ENCODE measurements at regions not wholly inside any gene's neighbourhood (a gene's known extent, or its start where the extent isn't known, plus 50 kb on each side); places are given as distances from the start of the nearest gene placed in this dataset.

GRCh38 chr16:80077696-80078095 is 463.1 kb upstream of the DYNLRB2 start:
- CTCF ChIA-PET: no interaction called here
- POLR2A ChIA-PET: no interaction called here
- TF ChIP-seq HDGF (IDR thresholded peaks at IDR 0.05; ENCODE audit: borderline replicate concordance) (no peak), L3MBTL2 (conservative IDR thresholded peaks at IDR 0.05) (no peak), NFRKB (IDR thresholded peaks at IDR 0.05) (no peak), LEF1 (IDR thresholded peaks at IDR 0.05; ENCODE audit: borderline replicate concordance) (no peak), FOXM1 (IDR thresholded peaks at IDR 0.05; ENCODE audit: borderline replicate concordance) (no peak), FOXK2 (IDR thresholded peaks at IDR 0.05) (no peak), FOXA1 (IDR thresholded peaks at IDR 0.05) (no peak)
- no peak for DNase-seq (ENCODE audit: extremely low spot score)

GRCh38 chr16:80074329-80074728 is 466.5 kb upstream of the DYNLRB2 start:
- ChIA-PET POLR2A (no interaction called here), CTCF (no interaction called here)
- TF ChIP-seq HDGF (IDR thresholded peaks at IDR 0.05; ENCODE audit: borderline replicate concordance): no peak
- TF ChIP-seq SP1 (IDR thresholded peaks at IDR 0.05): no peak
- no peak for TF ChIP-seq FOXA1 (IDR thresholded peaks at IDR 0.05)
- TF ChIP-seq ELF4 (IDR thresholded peaks at IDR 0.05): no peak
- TF ChIP-seq FOXM1 (IDR thresholded peaks at IDR 0.05; ENCODE audit: borderline replicate concordance): no peak
- TF ChIP-seq BHLHE40 (IDR thresholded peaks at IDR 0.05; ENCODE audit: borderline replicate concordance): no peak
- TF ChIP-seq ARNT (IDR thresholded peaks at IDR 0.05): no peak
- no peak for TF ChIP-seq FOXK2 (IDR thresholded peaks at IDR 0.05)
- no peak for DNase-seq (ENCODE audit: extremely low spot score)

- TF ChIP-seq LEF1 (IDR thresholded peaks at IDR 0.05; ENCODE audit: borderline replicate concordance): no peak
- TF ChIP-seq HDGF (IDR thresholded peaks at IDR 0.05; ENCODE audit: borderline replicate concordance): no peak
- TF ChIP-seq FOXK2 (IDR thresholded peaks at IDR 0.05): no peak
- DNase-seq (ENCODE audit: extremely low spot score): no peak
- ChIA-PET CTCF (no interaction called here), POLR2A (no interaction called here)
Measured at GRCh38 chr16:80071964-80072456, 468.8 kb upstream of the DYNLRB2 start.

GRCh38 chr16:80066805-80067580 is 466.5 kb upstream of the MAF start:
- CTCF ChIA-PET: interaction anchor here (0.7 kb wide), 1 partner anchor 16 kb away, joined by 3 read pairs; no protein-coding TSS in a partner anchor
- POLR2A ChIA-PET: no interaction called here

GRCh38 chr16:80065541-80065940 is 465.0 kb upstream of the MAF start:
- CTCF ChIA-PET: no interaction called here
- TF ChIP-seq TARDBP (IDR thresholded peaks at IDR 0.05) (no peak), ARNT (IDR thresholded peaks at IDR 0.05) (no peak)
- POLR2A ChIA-PET: no interaction called here
- DNase-seq (ENCODE audit: extremely low spot score): no peak

More at GRCh38 chr16:80066805-80067580, 466.5 kb upstream of the MAF start:
- no peak for DNase-seq (ENCODE audit: extremely low spot score)
- no peak for TF ChIP-seq TARDBP (IDR thresholded peaks at IDR 0.05)
- no peak for TF ChIP-seq LEF1 (IDR thresholded peaks at IDR 0.05; ENCODE audit: borderline replicate concordance)
- TF ChIP-seq ELF4 (IDR thresholded peaks at IDR 0.05): no peak
- no peak for TF ChIP-seq NFRKB (IDR thresholded peaks at IDR 0.05)
- TF ChIP-seq ZNF384 (IDR thresholded peaks at IDR 0.05): no peak
- no peak for TF ChIP-seq ARNT (IDR thresholded peaks at IDR 0.05)
- no peak for TF ChIP-seq CTBP1 (IDR thresholded peaks at IDR 0.05; ENCODE audit: borderline replicate concordance)
- no peak for TF ChIP-seq HDGF (IDR thresholded peaks at IDR 0.05; ENCODE audit: borderline replicate concordance)
- TF ChIP-seq FOXM1 (IDR thresholded peaks at IDR 0.05; ENCODE audit: borderline replicate concordance): no peak
- TF ChIP-seq PKNOX1 (IDR thresholded peaks at IDR 0.05): no peak
- TF ChIP-seq BHLHE40 (IDR thresholded peaks at IDR 0.05; ENCODE audit: borderline replicate concordance): no peak
- TF ChIP-seq FOXA1 (IDR thresholded peaks at IDR 0.05): no peak
- no peak for TF ChIP-seq L3MBTL2 (conservative IDR thresholded peaks at IDR 0.05)
- no peak for TF ChIP-seq SP1 (IDR thresholded peaks at IDR 0.05)
- TF ChIP-seq SUZ12 (IDR thresholded peaks at IDR 0.05): no peak

- no peak for TF ChIP-seq ARNT (IDR thresholded peaks at IDR 0.05)
- no peak for TF ChIP-seq ELF4 (IDR thresholded peaks at IDR 0.05)
- no peak for TF ChIP-seq CTBP1 (IDR thresholded peaks at IDR 0.05; ENCODE audit: borderline replicate concordance)
- TF ChIP-seq NFRKB (IDR thresholded peaks at IDR 0.05): no peak
- no peak for TF ChIP-seq ZNF384 (IDR thresholded peaks at IDR 0.05)
- TF ChIP-seq BHLHE40 (IDR thresholded peaks at IDR 0.05; ENCODE audit: borderline replicate concordance): no peak
- no peak for TF ChIP-seq PKNOX1 (IDR thresholded peaks at IDR 0.05)
- TF ChIP-seq FOXA1 (IDR thresholded peaks at IDR 0.05): no peak
- no peak for TF ChIP-seq L3MBTL2 (conservative IDR thresholded peaks at IDR 0.05)
- TF ChIP-seq FOXK2 (IDR thresholded peaks at IDR 0.05): no peak
- no peak for TF ChIP-seq SP1 (IDR thresholded peaks at IDR 0.05)
- no peak for TF ChIP-seq FOXM1 (IDR thresholded peaks at IDR 0.05; ENCODE audit: borderline replicate concordance)
- TF ChIP-seq HDGF (IDR thresholded peaks at IDR 0.05; ENCODE audit: borderline replicate concordance): no peak
- no peak for TF ChIP-seq SUZ12 (IDR thresholded peaks at IDR 0.05)
- no peak for TF ChIP-seq LEF1 (IDR thresholded peaks at IDR 0.05; ENCODE audit: borderline replicate concordance)
- TF ChIP-seq TARDBP (IDR thresholded peaks at IDR 0.05): no peak
- no peak for DNase-seq (ENCODE audit: extremely low spot score)
- CTCF ChIA-PET: no interaction called here
- POLR2A ChIA-PET: no interaction called here
Measured at GRCh38 chr16:80063713-80064069, 463.2 kb upstream of the MAF start.

GRCh38 chr16:80063031-80063712 is 462.6 kb upstream of the MAF start:
- no peak for DNase-seq (ENCODE audit: extremely low spot score)
- CTCF ChIA-PET: no interaction called here
- TF ChIP-seq L3MBTL2 (conservative IDR thresholded peaks at IDR 0.05) (no peak), HDGF (IDR thresholded peaks at IDR 0.05; ENCODE audit: borderline replicate concordance) (no peak), CTBP1 (IDR thresholded peaks at IDR 0.05; ENCODE audit: borderline replicate concordance) (no peak), LEF1 (IDR thresholded peaks at IDR 0.05; ENCODE audit: borderline replicate concordance) (no peak), ARNT (IDR thresholded peaks at IDR 0.05) (no peak), FOXM1 (IDR thresholded peaks at IDR 0.05; ENCODE audit: borderline replicate concordance) (no peak), NFRKB (IDR thresholded peaks at IDR 0.05) (no peak)
- POLR2A ChIA-PET: no interaction called here
